Naive thymus-derived CD4-positive, alpha-beta T cell (primary cell): ENCODE measurements at regions not wholly inside any gene's neighbourhood (a gene's known extent, or its start where the extent isn't known, plus 50 kb on each side); places are given as distances from the start of the nearest gene placed in this dataset.

ENCODE experiments used
- ATAC-seq: fragments of 150-1000 bp; cut with Tn5 transposase; 2 replicates; pipeline ENCODE4 v1.10.0; 2021; ENCODE audit warnings: mild to moderate bottlenecking, moderate library complexity
- CTCF ChIA-PET: fragments of 350-600 bp; sonication (Branson Sonifier 250); formaldehyde crosslinking; loops from one replicate; lab custom pipeline; 2021; ENCODE audit warnings: antibody characterized with exemption; lab: Charles Lee
- POLR2A ChIA-PET: fragments of 350-600 bp; sonication (Branson Sonifier 250); formaldehyde crosslinking; loops from one replicate; lab custom pipeline; 2021; ENCODE audit warnings: antibody characterized with exemption, inconsistent platforms; lab: Charles Lee
- DNase-seq, 9 donors: peaks; one replicate each; pipeline versions ENCODE4 v3.0.0 to v3.0.0-alpha.2; 2020 to 2022; ENCODE audit warnings: mixed read lengths in 1 of 9
- H3K27ac ChIP-seq: one replicate; pipeline ENCODE4 v1.7.0; 2013; ENCODE audit warnings: mild to moderate bottlenecking, low read depth, low read length, moderate library complexity
- H3K27me3 ChIP-seq, 2 donors: one replicate each; pipeline ENCODE4 v1.7.0; 2013; ENCODE audit warnings: low read length in 2 of 2, mild to moderate bottlenecking in 2 of 2, moderate library complexity in 2 of 2; ENCODE audit not compliant: control insufficient read depth in 2 of 2, insufficient read depth in 2 of 2
- H3K36me3 ChIP-seq, 3 experiments: 1 replicate in 2 of 3; 2 replicates in 1 of 3; pipeline ENCODE4 v1.7.0; 2013; ENCODE audit warnings: low read length in 3 of 3, mild to moderate bottlenecking in 3 of 3, moderate library complexity in 1 of 3; ENCODE audit not compliant: insufficient read depth in 3 of 3, control insufficient read depth in 2 of 3
- H3K4me1 ChIP-seq, 2 donors: one replicate each; pipeline ENCODE4 v1.7.0; 2013; ENCODE audit warnings: low read length in 2 of 2, mild to moderate bottlenecking in 2 of 2, moderate library complexity in 1 of 2; ENCODE audit not compliant: control insufficient read depth in 2 of 2, insufficient read depth in 2 of 2
- H3K4me3 ChIP-seq: 2 replicates; pipeline ENCODE4 v1.7.0; 2013; ENCODE audit warnings: mild to moderate bottlenecking, low read length
- H3K9me3 ChIP-seq, 3 experiments: 1 replicate in 2 of 3; 2 replicates in 1 of 3; pipeline ENCODE4 v1.7.0; 2013; ENCODE audit warnings: low read length in 3 of 3; ENCODE audit not compliant: control insufficient read depth in 2 of 3
- H3K27ac Mint-ChIP-seq, 9 donors: one replicate each; pipeline ENCODE4 v1.8.0; 2020 to 2022; ENCODE audit warnings: mixed read lengths in 9 of 9, mild to moderate bottlenecking in 8 of 9, moderate library complexity in 5 of 9, inconsistent platforms in 2 of 9
- H3K27me3 Mint-ChIP-seq, 5 donors: one replicate each; pipeline ENCODE4 v1.8.0; 2021 to 2022; ENCODE audit warnings: mixed read lengths in 5 of 5, mild to moderate bottlenecking in 1 of 5
- H3K36me3 Mint-ChIP-seq, 5 donors: one replicate each; pipeline ENCODE4 v1.8.0; 2020 to 2022; ENCODE audit warnings: mixed read lengths in 5 of 5, mild to moderate bottlenecking in 3 of 5, inconsistent platforms in 1 of 5
- H3K4me1 Mint-ChIP-seq, 7 donors: one replicate each; pipeline ENCODE4 v1.8.0; 2020 to 2022; ENCODE audit warnings: mixed read lengths in 7 of 7, mild to moderate bottlenecking in 3 of 7, inconsistent platforms in 1 of 7
- H3K4me3 Mint-ChIP-seq, 10 donors: one replicate each; pipeline ENCODE4 v1.8.0; 2020 to 2022; ENCODE audit warnings: mild to moderate bottlenecking in 10 of 10, mixed read lengths in 10 of 10, moderate library complexity in 6 of 10, inconsistent platforms in 2 of 10
- H3K9me3 Mint-ChIP-seq, 11 donors: one replicate each; pipeline ENCODE4 v1.8.0; 2020 to 2022; ENCODE audit warnings: mixed read lengths in 11 of 11, mild to moderate bottlenecking in 4 of 11, inconsistent platforms in 1 of 11, moderate library complexity in 1 of 11
- intact Hi-C, 2 donors: fragments of 100-400 bp; cut with micrococcal nuclease; formaldehyde crosslinking; loops; one replicate each; pipeline ENCODE4 v1.15.1; 2023

DNA sequence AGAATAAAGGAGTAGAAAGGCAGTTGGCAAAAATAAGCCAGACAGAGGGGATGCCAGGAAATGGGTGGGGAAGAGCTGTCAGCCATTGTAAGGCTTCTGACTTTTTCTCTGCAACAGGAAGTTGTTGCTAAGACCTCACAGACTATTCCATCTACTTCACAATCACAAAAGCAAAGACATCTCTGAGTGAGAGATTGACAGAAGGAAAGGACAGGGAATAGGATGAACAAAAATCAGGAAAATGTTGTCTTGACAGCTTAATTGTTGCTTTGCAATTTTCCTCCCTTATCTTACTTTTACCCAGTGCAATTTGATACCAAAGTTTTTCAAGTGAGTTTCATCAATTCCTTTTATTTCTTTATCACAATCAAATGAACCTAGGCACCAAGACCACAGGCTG, 291.2 kb downstream of the CBLN4 start:
- no peaks in the 10 kb centered on the region for H3K4me1 Mint-ChIP-seq
- Histone ChIP-seq H3K9me3 (no peaks in the 10 kb centered on the region), H3K36me3 (no peaks in the 10 kb centered on the region), H3K27me3 (no peaks in the 10 kb centered on the region), H3K27ac (no peak overlapping the region), H3K4me3 (no peak overlapping the region), H3K4me1 (no peaks in the 10 kb centered on the region)
- H3K27ac Mint-ChIP-seq = no peak overlapping the region
- ATAC-seq (no peak), DNase-seq (no peak)
- CTCF ChIA-PET = no interaction called here
- no peak overlapping the region for H3K4me3 Mint-ChIP-seq
- POLR2A ChIA-PET = no interaction called here
- no peaks in the 10 kb centered on the region for H3K27me3 Mint-ChIP-seq
- peaks cover 0 to 4% (median 0%) of the 10 kb centered on the region in 5 donors for H3K36me3 Mint-ChIP-seq
- peaks cover 4 to 37% (median 11%) of the 10 kb centered on the region in 11 donors for H3K9me3 Mint-ChIP-seq
- intact Hi-C loops = no loop called here

- no peak for ATAC-seq
- intact Hi-C loops = no loop called here
- Mint-ChIP-seq H3K36me3 (no peaks in the 10 kb centered on the region), H3K4me1 (no peaks in the 10 kb centered on the region), H3K27ac (no peak overlapping the region), H3K4me3 (no peak overlapping the region), H3K9me3 (peaks cover 0 to 17% (median 3%) of the 10 kb centered on the region in 11 donors), H3K27me3 (no peaks in the 10 kb centered on the region)
- H3K4me1 ChIP-seq = no peaks in the 10 kb centered on the region
- H3K27me3 ChIP-seq = no peaks in the 10 kb centered on the region
- H3K36me3 ChIP-seq = no peaks in the 10 kb centered on the region
- H3K27ac ChIP-seq = no peak overlapping the region
- no peak for DNase-seq
- POLR2A ChIA-PET = no interaction called here
- no peak overlapping the region for H3K4me3 ChIP-seq
- CTCF ChIA-PET = no interaction called here
- no peaks in the 10 kb centered on the region for H3K9me3 ChIP-seq
Measured at GRCh38 chr20:55704458-55704857, 300.9 kb downstream of the CBLN4 start.

- CTCF ChIA-PET = no interaction called here
- Mint-ChIP-seq H3K27ac (no peak overlapping the region), H3K9me3 (peaks cover 0 to 7% (median 2%) of the 10 kb centered on the region in 11 donors), H3K36me3 (no peaks in the 10 kb centered on the region), H3K4me3 (no peak overlapping the region), H3K4me1 (no peaks in the 10 kb centered on the region), H3K27me3 (no peaks in the 10 kb centered on the region)
- no peaks in the 10 kb centered on the region for H3K9me3 ChIP-seq
- H3K27ac ChIP-seq = no peak overlapping the region
- no peak overlapping the region for H3K4me3 ChIP-seq
- no peaks in the 10 kb centered on the region for H3K27me3 ChIP-seq
- H3K36me3 ChIP-seq = no peaks in the 10 kb centered on the region
- intact Hi-C loops = no loop called here
- no peaks in the 10 kb centered on the region for H3K4me1 ChIP-seq
- no peak for ATAC-seq
- DNase-seq = no peak
- POLR2A ChIA-PET = no interaction called here
Measured at GRCh38 chr20:55701467-55701866, 303.9 kb downstream of the CBLN4 start.

GRCh38 chr20:55696520-55696919, 308.8 kb downstream of the CBLN4 start:
- DNase-seq (no peak), ATAC-seq (no peak)
- ChIA-PET POLR2A (no interaction called here), CTCF (no interaction called here)
- peaks cover 0 to 7% (median 1%) of the 10 kb centered on the region in 11 donors for H3K9me3 Mint-ChIP-seq
- H3K4me1 ChIP-seq = no peaks in the 10 kb centered on the region
- no peak overlapping the region for H3K27ac Mint-ChIP-seq
- no peak overlapping the region for H3K4me3 ChIP-seq
- no peaks in the 10 kb centered on the region for H3K9me3 ChIP-seq
- no peaks in the 10 kb centered on the region for H3K27me3 Mint-ChIP-seq
- H3K36me3 Mint-ChIP-seq = no peaks in the 10 kb centered on the region
- no peak overlapping the region for H3K4me3 Mint-ChIP-seq
- H3K27me3 ChIP-seq = no peaks in the 10 kb centered on the region
- H3K36me3 ChIP-seq = no peaks in the 10 kb centered on the region
- no peaks in the 10 kb centered on the region for H3K4me1 Mint-ChIP-seq
- H3K27ac ChIP-seq = no peak overlapping the region
- intact Hi-C loops = loop anchor here in 1 of 2 donors (10.0 kb wide), 1 partner anchor 418 kb away; no protein-coding TSS in a partner anchor

DNA sequence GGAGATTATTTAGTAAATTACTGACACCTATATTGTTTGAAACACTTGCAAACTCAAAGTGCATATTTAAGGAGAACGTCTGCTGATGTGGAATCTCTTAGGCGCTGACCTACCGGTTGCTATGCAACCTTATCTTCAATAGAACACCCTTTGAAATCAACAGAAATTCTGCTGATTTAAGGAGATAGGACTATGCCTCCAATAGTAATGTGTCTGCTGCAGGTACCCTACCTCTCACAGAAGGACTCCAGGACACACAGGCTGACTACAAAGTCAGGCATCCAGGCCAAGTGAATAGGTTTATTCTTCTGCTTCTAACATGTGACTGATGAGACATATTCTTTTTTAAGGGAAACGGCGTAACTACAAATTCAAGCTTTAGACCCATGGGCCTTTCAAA, 311.7 kb downstream of the CBLN4 start:
- CTCF ChIA-PET = no interaction called here
- ATAC-seq = no peak

DNA sequence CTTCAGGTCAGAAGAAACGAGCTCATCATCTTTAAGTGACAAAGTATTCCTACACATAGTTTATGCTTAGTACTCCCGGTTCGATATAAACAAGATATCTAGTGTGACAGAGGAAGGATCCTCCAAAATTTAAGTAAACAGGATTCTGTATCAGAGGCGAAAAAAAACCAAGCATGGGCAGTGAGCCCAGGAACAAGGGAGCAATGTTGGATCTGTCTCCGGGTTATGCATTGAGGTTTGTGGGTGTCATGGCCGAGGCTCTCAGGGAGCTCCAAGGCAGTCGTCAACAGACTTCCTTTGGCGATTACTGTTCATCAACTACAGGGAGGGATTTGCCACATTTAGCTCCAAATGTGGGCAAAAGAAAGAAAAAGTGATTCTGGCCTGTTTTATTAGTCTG, 319.5 kb downstream of the CBLN4 start:
- ChIA-PET CTCF (no interaction called here), POLR2A (no interaction called here)
- DNase-seq (no peak), ATAC-seq (no peak)
- peaks cover 0 to 4% (median 0%) of the 10 kb centered on the region in 5 donors for H3K27me3 Mint-ChIP-seq
- H3K4me3 ChIP-seq = no peak overlapping the region
- H3K27me3 ChIP-seq = no peaks in the 10 kb centered on the region
- H3K9me3 ChIP-seq = no peaks in the 10 kb centered on the region
- no peak overlapping the region for H3K27ac Mint-ChIP-seq
- no peaks in the 10 kb centered on the region for H3K4me1 Mint-ChIP-seq
- H3K4me3 Mint-ChIP-seq = no peak overlapping the region
- H3K4me1 ChIP-seq = no peaks in the 10 kb centered on the region
- no peaks in the 10 kb centered on the region for H3K36me3 Mint-ChIP-seq
- no peak overlapping the region for H3K27ac ChIP-seq
- intact Hi-C loops = no loop called here
- no peaks in the 10 kb centered on the region for H3K36me3 ChIP-seq
- peaks cover 0 to 10% (median 4%) of the 10 kb centered on the region in 11 donors for H3K9me3 Mint-ChIP-seq

More for the DNA sequence above, 311.7 kb downstream of the CBLN4 start:
- no peaks in the 10 kb centered on the region for H3K27me3 ChIP-seq
- H3K27ac ChIP-seq = no peak overlapping the region
- Mint-ChIP-seq H3K4me1 (no peaks in the 10 kb centered on the region), H3K9me3 (peaks cover 0 to 5% (median 0%) of the 10 kb centered on the region in 11 donors), H3K27ac (no peak overlapping the region), H3K4me3 (no peak overlapping the region), H3K36me3 (no peaks in the 10 kb centered on the region), H3K27me3 (no peaks in the 10 kb centered on the region)
- no peaks in the 10 kb centered on the region for H3K4me1 ChIP-seq
- intact Hi-C loops = loop anchor here in 1 of 2 donors (10.0 kb wide), 1 partner anchor 421 kb away; no protein-coding TSS in a partner anchor
- H3K4me3 ChIP-seq = no peak overlapping the region
- no peaks in the 10 kb centered on the region for H3K9me3 ChIP-seq
- DNase-seq = no peak
- POLR2A ChIA-PET = no interaction called here
- H3K36me3 ChIP-seq = no peaks in the 10 kb centered on the region

DNA sequence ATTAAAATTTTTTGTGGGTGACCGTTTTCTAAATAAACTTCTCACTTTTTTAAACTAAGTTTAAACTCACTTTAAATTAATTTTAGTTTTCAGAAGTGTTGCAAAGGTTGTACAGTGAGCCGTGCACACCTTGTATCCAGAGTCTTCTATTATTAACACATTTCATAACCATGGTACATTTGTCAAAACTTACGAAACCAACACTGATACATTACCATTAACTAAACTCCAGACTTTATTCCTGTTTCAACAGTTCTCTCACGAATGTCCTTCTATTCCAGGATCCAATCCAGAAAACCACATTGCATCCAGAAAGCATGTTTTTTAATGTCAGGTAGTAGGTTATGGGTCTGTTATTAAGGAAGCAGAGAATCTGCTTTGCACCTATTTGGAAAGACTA, 319.9 kb downstream of the CBLN4 start:
- Histone ChIP-seq H3K27ac (no peak overlapping the region), H3K4me1 (no peaks in the 10 kb centered on the region), H3K27me3 (no peaks in the 10 kb centered on the region), H3K4me3 (no peak overlapping the region), H3K9me3 (no peaks in the 10 kb centered on the region), H3K36me3 (no peaks in the 10 kb centered on the region)
- H3K4me3 Mint-ChIP-seq = no peak overlapping the region
- ATAC-seq (no peak), DNase-seq (no peak)
- no peaks in the 10 kb centered on the region for H3K36me3 Mint-ChIP-seq
- no peak overlapping the region for H3K27ac Mint-ChIP-seq
- POLR2A ChIA-PET = no interaction called here
- no peaks in the 10 kb centered on the region for H3K4me1 Mint-ChIP-seq
- H3K9me3 Mint-ChIP-seq = peaks cover 0 to 10% (median 4%) of the 10 kb centered on the region in 11 donors
- intact Hi-C loops = no loop called here
- CTCF ChIA-PET = no interaction called here
- H3K27me3 Mint-ChIP-seq = peaks cover 0 to 4% (median 0%) of the 10 kb centered on the region in 5 donors
